K562 (cell line): ENCODE measurements at regions not wholly inside any gene's neighbourhood (a gene's known extent, or its start where the extent isn't known, plus 50 kb on each side); places are given as distances from the start of the nearest gene placed in this dataset.

Experiments used
- ATAC-seq: fragments of 200-7000 bp; cut with Tn5 transposase; 3 replicates; pipeline ENCODE4 v1.9.1; 2020; ENCODE audit warnings: moderate library complexity
- BruUV-seq: library from RNA; stranded (reverse); fragments of 400-500 nt; replicated peaks from 2 replicates; lab custom pipeline; 2021; lab: Mats Ljungman, UMichigan
- CTCF ChIA-PET: fragments of 300-600 bp; formaldehyde crosslinking; extraction: SDS; loops from one replicate; lab custom pipeline; 2021; ENCODE audit warnings: low intra/inter-chr PET ratio; lab: Yijun Ruan, JAX
- POLR2A ChIA-PET: fragments of 300-600, 350-650 bp; sonication (Branson Sonifier 250); formaldehyde crosslinking; extraction: SDS; loops from one replicate; lab custom pipeline; 2021; ENCODE audit warnings: antibody characterized with exemption, inconsistent platforms; lab: Yijun Ruan, JAX
- DNase-seq, 4 experiments: peaks; one replicate each; pipeline versions ENCODE4 v3.0.0 to v3.0.0-alpha.2; 2011 to 2018; ENCODE audit warnings: low spot score in 3 of 4, mixed read lengths in 3 of 4; ENCODE audit errors: extremely low read depth in 1 of 4
- FAIRE-seq: peaks from 2 replicates; lab custom pipeline; 2011; peaks lifted over from hg19 to GRCh38; lab: Jason Lieb, UNC
- H2AFZ ChIP-seq: 2 replicates; pipeline ENCODE4 v1.6.0; 2011; ENCODE audit warnings: low read depth, low read length, control low read depth, inconsistent platforms
- H3K27ac ChIP-seq: fragments of 200-600 bp; 3 replicates; pipeline ENCODE4 v1.8.0; 2011; ENCODE audit warnings: low read depth, mild to moderate bottlenecking, control low read depth, inconsistent platforms, low read length, moderate library complexity, mixed read lengths; ENCODE audit errors: extremely low read depth
- H3K27me3 ChIP-seq, 2 experiments: fragments of 300-600 bp in 1 of 2; 2 replicates in 1 of 2; 3 replicates in 1 of 2; pipeline versions ENCODE4 v1.6.0 to v1.8.0; 2011; ENCODE audit warnings: inconsistent platforms in 2 of 2, low read length in 2 of 2, mild to moderate bottlenecking in 1 of 2, mixed read lengths in 1 of 2, moderate library complexity in 1 of 2; ENCODE audit not compliant: control insufficient read depth in 2 of 2, insufficient read depth in 2 of 2
- H3K36me3 ChIP-seq: fragments of 300-600 bp; 3 replicates; pipeline ENCODE4 v1.8.0; 2011; ENCODE audit warnings: mild to moderate bottlenecking, low read length, inconsistent platforms; ENCODE audit not compliant: control insufficient read depth, insufficient read depth
- H3K4me1 ChIP-seq, 2 experiments: fragments of 200-600 bp in 1 of 2; replicated peaks in 1 of 2; 2 replicates in 1 of 2; 3 replicates in 1 of 2; pipeline versions ENCODE4 v1.5.1 to v1.8.0; 2011; ENCODE audit warnings: inconsistent platforms in 2 of 2, low read length in 2 of 2, mild to moderate bottlenecking in 1 of 2, mixed read lengths in 1 of 2, moderate library complexity in 1 of 2; ENCODE audit not compliant: control insufficient read depth in 2 of 2, insufficient read depth in 2 of 2
- H3K4me2 ChIP-seq: 2 replicates; pipeline ENCODE4 v1.6.1; 2011; ENCODE audit warnings: low read length, control low read depth, inconsistent platforms, mixed read lengths; ENCODE audit not compliant: insufficient read depth
- H3K4me3 ChIP-seq: fragments of 200-600 bp; sonication (generic), shearing (Covaris generic); 2 replicates; pipeline ENCODE4 v1.5.1; 2016; ENCODE audit warnings: control low read depth, inconsistent platforms
- H3K79me2 ChIP-seq: fragments of 200-600 bp; 3 replicates; pipeline ENCODE4 v1.8.0; 2011; ENCODE audit warnings: low read length, inconsistent platforms; ENCODE audit not compliant: control insufficient read depth, insufficient read depth
- H3K9ac ChIP-seq, 2 experiments: 2 replicates each; pipeline versions ENCODE4 v1.6.0 to v1.6.1; 2011; ENCODE audit warnings: low read depth in 2 of 2, low read length in 2 of 2, control low read depth in 1 of 2, inconsistent platforms in 1 of 2, mild to moderate bottlenecking in 1 of 2, mixed read lengths in 1 of 2; ENCODE audit not compliant: insufficient read depth in 1 of 2
- H3K9me1 ChIP-seq: one replicate; pipeline ENCODE4 v1.6.0; 2011; ENCODE audit warnings: inconsistent platforms, mild to moderate bottlenecking, low read length, moderate library complexity; ENCODE audit not compliant: control insufficient read depth, insufficient read depth
- H3K9me3 ChIP-seq: replicated peaks from 2 replicates; pipeline ENCODE4 v1.5.1; 2011; ENCODE audit warnings: low read depth, low read length, inconsistent platforms; ENCODE audit not compliant: control insufficient read depth, insufficient read depth
- H4K20me1 ChIP-seq: replicated peaks from 2 replicates; pipeline ENCODE4 v1.6.1; 2011; ENCODE audit warnings: low read length, inconsistent platforms, mixed read lengths; ENCODE audit not compliant: control insufficient read depth, insufficient read depth
- ATF4 ChIP-seq: fragments of 450-650 bp; formaldehyde crosslinking; IDR thresholded peaks from 2 replicates; pipeline ENCODE4 v1.4.0; 2022; ENCODE audit warnings: mild to moderate bottlenecking, moderate library complexity
- CEBPB ChIP-seq: fragments of 450-650 bp; IDR thresholded peaks from 2 replicates; pipeline ENCODE4 v1.6.1; 2016; ENCODE audit warnings: missing genetic modification characterization, missing compliant biosample characterization
- CHD1 ChIP-seq: fragments of 200-600 bp; sonication (generic); IDR thresholded peaks from one replicate; pipeline ENCODE4 v1.6.1; 2012; ENCODE audit warnings: mild to moderate bottlenecking, moderate library complexity, low read length, inconsistent platforms
- CREB1 ChIP-seq, 2 experiments: sonication (generic) in 1 of 2; formaldehyde crosslinking in 1 of 2; IDR thresholded peaks; 2 replicates each; pipeline versions ENCODE4 v1.6.1 to v1.8.0; 2012 to 2022; ENCODE audit warnings: inconsistent platforms in 1 of 2, mild to moderate bottlenecking in 1 of 2, missing genetic modification reagents in 1 of 2, moderate library complexity in 1 of 2
- EGR1 ChIP-seq: fragments of 450-650 bp; conservative IDR thresholded peaks from 2 replicates; pipeline ENCODE4 v1.6.1; 2017; ENCODE audit warnings: mild to moderate bottlenecking
- FOXK1 ChIP-seq: sonication (generic); formaldehyde crosslinking; IDR thresholded peaks from 2 replicates; pipeline ENCODE4 v1.8.0; 2022; ENCODE audit warnings: missing genetic modification reagents, mild to moderate bottlenecking, borderline replicate concordance
- MYBL2 ChIP-seq, 2 experiments: fragments of 450-650 bp in 1 of 2; sonication (generic) in 1 of 2; formaldehyde crosslinking in 1 of 2; IDR thresholded peaks; 2 replicates each; pipeline versions ENCODE4 v1.6.1 to v1.8.1; 2017 to 2022; ENCODE audit warnings: borderline replicate concordance in 1 of 2, inconsistent platforms in 1 of 2, low read depth in 1 of 2, mild to moderate bottlenecking in 1 of 2, missing genetic modification reagents in 1 of 2, moderate library complexity in 1 of 2
- NFE2L1 ChIP-seq: fragments of 450-650 bp; IDR thresholded peaks from 2 replicates; pipeline ENCODE4 v1.6.1; 2016; ENCODE audit warnings: missing genetic modification characterization, low read depth, mild to moderate bottlenecking, missing compliant biosample characterization, moderate library complexity, borderline replicate concordance
- NR3C1 ChIP-seq: sonication (generic); formaldehyde crosslinking; IDR thresholded peaks from 2 replicates; pipeline ENCODE4 v1.8.1; 2022; ENCODE audit warnings: missing genetic modification reagents
- PHF20 ChIP-seq: fragments of 450-650 bp; IDR thresholded peaks from 2 replicates; pipeline ENCODE4 v1.6.1; 2018; ENCODE audit not compliant: partially characterized antibody
- RBM14 ChIP-seq: fragments of 200-400 bp; formaldehyde crosslinking; IDR thresholded peaks from 2 replicates; pipeline ENCODE4 v1.6.1; 2018; ENCODE audit warnings: low read depth, mild to moderate bottlenecking, low read length, moderate library complexity, borderline replicate concordance; ENCODE audit not compliant: insufficient read depth
- STAT5A ChIP-seq: IDR thresholded peaks from 2 replicates; pipeline ENCODE4 v1.6.1; 2012; ENCODE audit warnings: low read length, inconsistent platforms, borderline replicate concordance
- TBL1XR1 ChIP-seq, 2 experiments: IDR thresholded peaks; 2 replicates each; pipeline ENCODE4 v1.6.1; 2012; ENCODE audit warnings: improper control_type of control experiment in 2 of 2, low read length in 2 of 2, mild to moderate bottlenecking in 1 of 2
- ZNF165 ChIP-seq: fragments of 250-450 bp; sonication (Bioruptor Pico); IDR thresholded peaks from 2 replicates; pipeline ENCODE4 v1.4.0; 2020; ENCODE audit warnings: borderline replicate concordance
- ZNF280A ChIP-seq: fragments of 450-650 bp; IDR thresholded peaks from 2 replicates; pipeline ENCODE4 v1.6.1; 2018; ENCODE audit warnings: mild to moderate bottlenecking, low read depth; ENCODE audit not compliant: partially characterized antibody
- ZNF354B ChIP-seq: fragments of 250-450 bp; sonication (Bioruptor Pico); IDR thresholded peaks from 2 replicates; pipeline ENCODE4 v1.4.0; 2020
- ZNF707 ChIP-seq: fragments of 250-450 bp; sonication (Bioruptor Pico); conservative IDR thresholded peaks from 2 replicates; pipeline ENCODE4 v1.8.0; 2022; ENCODE audit warnings: inconsistent platforms, mild to moderate bottlenecking, moderate library complexity
- WGBS: fragments of 100-300 bp; shearing (Covaris generic); methylation state at CpG from one replicate; pipeline ENCODE4 v1.1.6; 2016; ENCODE audit warnings: low coverage, mixed read lengths; ENCODE audit not compliant: insufficient coverage; ENCODE audit errors: missing lambda C conversion rate; 5-methylcytosine and 5-hydroxymethylcytosine counted together
- in situ Hi-C: fragments of 300-500 bp; cut with MboI; formaldehyde crosslinking; loops from 4 replicates; pipeline ENCODE4 v1.15.0; 2018; ENCODE audit warnings: inconsistent platforms, mixed read lengths
- intact Hi-C: fragments of 100-400 bp; cut with micrococcal nuclease; formaldehyde crosslinking; loops from 2 replicates; pipeline ENCODE4 v1.14.2; 2022
- TF ChIP-seq, protein P1 (sequence below): fragments of 250-450 bp; sonication (Bioruptor Pico); IDR thresholded peaks from 2 replicates; pipeline ENCODE4 v1.5.0; 2021

DNA sequence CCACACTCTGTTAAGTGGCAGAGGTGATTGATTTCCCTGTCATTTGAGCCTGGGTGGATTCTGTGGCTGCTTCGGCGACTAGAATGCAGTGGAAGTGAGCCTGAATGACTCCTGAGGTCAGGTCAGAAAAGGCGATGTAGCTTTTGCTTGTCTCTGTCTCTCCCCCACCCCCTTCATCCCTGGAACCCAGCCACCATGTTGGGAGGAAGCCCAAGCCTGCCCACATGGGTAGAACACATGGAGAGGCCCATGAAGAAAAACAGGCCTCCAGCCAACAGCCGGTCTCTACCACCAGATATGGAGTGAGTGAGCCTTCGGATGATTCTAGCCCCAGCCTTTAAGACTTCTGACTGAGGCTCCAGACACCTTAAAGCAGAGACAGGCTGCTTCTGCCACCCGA lies 181.0 kb downstream of the TFAP2C start:
- no peak for FAIRE-seq
- no peak overlapping the region for H3K9ac ChIP-seq
- no peaks in the 10 kb centered on the region for H3K4me1 ChIP-seq
- H3K27ac ChIP-seq, result no peak overlapping the region
- H3K4me3 ChIP-seq, result no peak overlapping the region
- no peaks in the 10 kb centered on the region for H4K20me1 ChIP-seq
- POLR2A ChIA-PET, result no interaction called here
- H3K4me2 ChIP-seq, result no peak overlapping the region
- 2% methylated on average over 6 of the region's 6 CpGs for WGBS
- no peak overlapping the region for H2AFZ ChIP-seq
- H3K27me3 ChIP-seq, result peaks cover 0 to 49% of the 10 kb centered on the region in 2 experiments; a peak in 3 of 5 replicates
- no peak for TF ChIP-seq ZNF707
- TF ChIP-seq NR3C1, result no peak
- no peak for TF ChIP-seq NFE2L1
- no peak for TF ChIP-seq RBM14
- no peak for TF ChIP-seq ZNF280A
- TF ChIP-seq ZNF354B (CRISPR knock-in tag), result no peak
- TF ChIP-seq ATF4 (CRISPR knock-in tag), result no peak
- TF ChIP-seq CREB1 (IDR thresholded peaks at IDR 0.05), result no peak
- TF ChIP-seq CREB1 (CRISPR knock-in tag; IDR thresholded peaks at IDR 0.05), result no peak
- TF ChIP-seq EGR1, result no peak
- TF ChIP-seq STAT5A, result no peak
- TF ChIP-seq PHF20, result no peak
- TF ChIP-seq ZNF165, result no peak
- TF ChIP-seq CHD1, result no peak
- TF ChIP-seq CEBPB (tag), result no peak
- TF ChIP-seq MYBL2 (IDR thresholded peaks at IDR 0.05; ENCODE audit: low read depth), result no peak
- TF ChIP-seq MYBL2 (CRISPR knock-in tag; IDR thresholded peaks at IDR 0.05; ENCODE audit: borderline replicate concordance), result no peak
- no peak for TF ChIP-seq TBL1XR1 (IDR thresholded peaks at IDR 0.05; ENCODE audit: low read length in 2 of 2)
- no peak for TF ChIP-seq FOXK1
- TF ChIP-seq, protein P1, sequence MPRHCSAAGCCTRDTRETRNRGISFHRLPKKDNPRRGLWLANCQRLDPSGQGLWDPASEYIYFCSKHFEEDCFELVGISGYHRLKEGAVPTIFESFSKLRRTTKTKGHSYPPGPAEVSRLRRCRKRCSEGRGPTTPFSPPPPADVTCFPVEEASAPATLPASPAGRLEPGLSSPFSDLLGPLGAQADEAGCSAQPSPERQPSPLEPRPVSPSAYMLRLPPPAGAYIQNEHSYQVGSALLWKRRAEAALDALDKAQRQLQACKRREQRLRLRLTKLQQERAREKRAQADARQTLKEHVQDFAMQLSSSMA, result no peak
- TF ChIP-seq, all 486 proteins: peak for 0
- no TSS peak for BruUV-seq
- Histone ChIP-seq H3K9me3 (no peaks in the 10 kb centered on the region), H3K79me2 (no peaks in the 10 kb centered on the region), H3K36me3 (no peaks in the 10 kb centered on the region), H3K9me1 (no peaks in the 10 kb centered on the region)
- intact Hi-C loops, result no loop called here
- CTCF ChIA-PET, result no interaction called here
- no peak for ATAC-seq
- DNase-seq, result no peak
- in situ Hi-C loops, result no loop called here
